Erythroblast (primary cell): ENCODE measurements at regions not wholly inside any gene's neighbourhood (a gene's known extent, or its start where the extent isn't known, plus 50 kb on each side); places are given as distances from the start of the nearest gene placed in this dataset.

Experiments used
- DNase-seq, 2 experiments: peaks; one replicate each; lab custom pipeline; 2025; lab: John Stamatoyannopoulos, UW
- GATA1 ChIP-seq: IDR thresholded peaks from 2 replicates; pipeline ENCODE4 v1.6.1; 2011; ENCODE audit warnings: low read depth, mild to moderate bottlenecking, control low read depth, low read length, moderate library complexity
- POLR2A ChIP-seq: IDR thresholded peaks from 2 replicates; pipeline ENCODE4 v1.6.1; 2011; ENCODE audit warnings: mild to moderate bottlenecking, low read length

DNA sequence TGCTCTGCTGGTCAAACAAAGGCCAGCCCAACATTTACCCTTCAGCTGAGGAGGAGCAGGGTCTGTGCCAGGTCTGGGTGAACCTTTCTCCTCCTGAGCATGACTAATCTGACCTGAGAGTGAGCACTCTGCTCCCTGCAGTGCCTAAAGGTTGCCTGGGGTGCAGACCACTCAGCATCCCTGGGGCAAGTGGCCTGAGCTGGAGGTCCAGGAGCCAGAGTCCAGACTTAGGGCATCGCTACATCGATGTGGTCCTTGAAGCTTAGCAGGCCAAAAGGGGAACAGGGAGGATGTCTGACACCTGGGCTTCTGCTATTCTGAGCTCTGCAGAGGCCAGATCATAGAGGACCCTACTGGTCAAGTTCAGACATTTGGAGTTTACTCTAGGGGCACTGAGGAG is 119.1 kb downstream of the FAM43A start:
- no peak for TF ChIP-seq GATA1
- TF ChIP-seq POLR2A = no peak
- DNase-seq = no peak

DNA sequence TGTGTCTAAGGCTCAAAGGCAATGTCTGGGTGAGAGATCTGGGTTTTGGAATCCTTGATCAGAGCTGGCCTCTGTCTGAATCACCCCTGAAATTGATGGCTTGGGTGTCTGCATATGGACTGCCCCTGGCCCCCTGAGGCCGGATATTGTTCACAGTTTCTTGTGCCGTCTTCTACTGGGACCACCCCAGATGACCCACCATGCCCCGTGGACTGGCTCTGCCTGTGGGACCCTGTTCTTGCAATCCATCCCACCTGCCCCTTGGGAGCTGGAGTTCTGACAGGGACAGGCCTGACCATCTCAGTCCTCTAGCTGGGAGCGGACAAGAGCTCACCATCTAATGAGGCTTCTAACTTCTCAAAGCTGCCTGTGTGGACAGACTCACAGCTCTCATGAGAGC is 119.9 kb downstream of the FAM43A start:
- TF ChIP-seq POLR2A = no peak
- TF ChIP-seq GATA1 = no peak
- DNase-seq = no peak

DNA sequence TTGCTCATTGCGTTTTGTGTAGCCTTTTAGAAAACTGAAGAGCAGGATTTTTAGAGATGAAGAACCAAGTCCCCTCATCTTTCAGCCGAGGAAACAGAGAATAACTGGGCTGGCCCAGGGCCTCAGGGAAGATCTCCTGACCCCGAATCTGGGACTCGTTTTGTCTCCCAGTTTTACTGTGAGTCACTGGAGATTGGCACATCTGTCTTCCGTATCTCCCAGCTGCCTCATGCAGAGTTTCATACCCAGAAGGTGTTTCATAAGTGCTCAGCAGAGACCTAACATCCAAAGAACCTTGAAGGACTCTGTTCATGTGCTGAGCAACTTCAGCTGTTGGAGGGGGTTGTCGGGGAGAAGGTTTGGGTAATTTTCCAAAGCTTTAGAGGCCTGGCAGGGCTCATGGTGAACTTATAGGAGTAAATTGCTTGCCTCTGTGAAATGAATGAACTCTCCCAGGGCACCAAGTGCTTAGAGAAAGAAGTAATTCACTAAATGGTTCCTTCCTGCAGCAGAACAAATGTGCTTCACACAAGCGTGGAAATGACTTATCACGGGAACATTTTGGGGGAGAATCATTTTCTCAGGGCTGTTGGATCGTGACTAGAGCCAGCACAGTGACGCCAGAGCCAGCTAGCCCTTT is 121.4 kb downstream of the FAM43A start:
- TF ChIP-seq GATA1 = no peak
- no peak for TF ChIP-seq POLR2A
- DNase-seq = no peak

DNA sequence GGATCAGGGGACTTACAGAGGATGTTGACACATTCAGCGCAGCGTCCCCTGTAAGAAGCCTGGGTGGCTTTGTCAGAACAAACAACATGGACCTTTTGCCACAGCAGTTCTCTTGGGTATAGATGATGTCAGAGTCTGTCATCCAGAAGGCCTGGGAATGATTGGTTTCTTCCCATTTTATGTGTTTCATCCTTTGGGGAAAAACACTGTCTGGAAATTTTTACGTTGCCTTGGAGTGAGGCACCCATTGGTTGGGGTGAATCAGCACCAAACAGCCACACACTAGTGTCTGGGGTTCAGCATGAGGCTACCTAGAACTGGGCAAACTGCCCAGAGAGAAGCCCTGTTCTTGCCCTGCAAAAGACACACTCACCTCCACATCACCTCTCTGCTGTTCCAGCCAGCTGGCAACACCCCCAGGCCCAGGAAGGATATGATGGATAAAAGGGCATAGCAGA is 123.0 kb downstream of the FAM43A start:
- no peak for DNase-seq
- no peak for TF ChIP-seq POLR2A
- TF ChIP-seq GATA1 = no peak

DNA sequence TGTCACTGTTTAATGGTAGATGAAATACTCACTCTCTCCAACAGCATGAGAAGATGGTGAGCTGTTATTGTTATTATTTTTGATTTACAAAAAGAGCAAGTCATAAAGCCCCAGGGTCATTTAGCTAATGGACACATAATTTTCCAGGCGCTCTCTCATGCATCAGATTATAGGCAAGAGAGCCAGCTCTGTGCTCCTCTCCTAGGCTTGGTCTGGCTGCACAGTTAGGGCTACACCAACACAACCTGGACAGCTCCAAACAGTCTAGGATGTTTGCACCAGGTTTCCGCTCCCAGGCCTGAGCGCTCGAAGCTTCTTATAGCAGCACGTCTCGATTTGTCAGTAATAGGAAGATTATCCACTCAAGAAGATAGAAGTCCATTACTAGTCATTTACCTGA is 123.7 kb downstream of the FAM43A start:
- no peak for DNase-seq
- TF ChIP-seq POLR2A (no peak), GATA1 (no peak)

DNA sequence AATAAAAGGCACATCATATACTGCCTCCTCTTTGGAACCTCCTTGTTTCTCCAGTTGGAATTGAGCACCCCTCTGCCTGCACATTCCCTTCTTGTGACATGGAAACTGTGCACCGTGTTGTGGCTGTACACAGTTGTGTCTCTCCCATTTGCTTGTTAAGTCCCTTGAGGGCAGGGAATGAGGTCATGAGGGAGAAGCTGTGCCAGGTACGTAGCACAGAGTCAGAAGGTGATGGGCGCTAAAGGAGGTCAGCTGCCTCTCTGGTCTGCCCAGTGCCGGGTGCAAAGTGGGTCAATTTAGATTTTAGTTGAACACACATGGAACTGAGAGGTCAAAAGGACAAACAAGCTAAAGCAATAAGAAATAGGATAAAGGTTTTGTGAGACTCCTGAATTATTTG is 124.4 kb downstream of the FAM43A start:
- DNase-seq = no peak
- no peak for TF ChIP-seq POLR2A
- no peak for TF ChIP-seq GATA1

DNA sequence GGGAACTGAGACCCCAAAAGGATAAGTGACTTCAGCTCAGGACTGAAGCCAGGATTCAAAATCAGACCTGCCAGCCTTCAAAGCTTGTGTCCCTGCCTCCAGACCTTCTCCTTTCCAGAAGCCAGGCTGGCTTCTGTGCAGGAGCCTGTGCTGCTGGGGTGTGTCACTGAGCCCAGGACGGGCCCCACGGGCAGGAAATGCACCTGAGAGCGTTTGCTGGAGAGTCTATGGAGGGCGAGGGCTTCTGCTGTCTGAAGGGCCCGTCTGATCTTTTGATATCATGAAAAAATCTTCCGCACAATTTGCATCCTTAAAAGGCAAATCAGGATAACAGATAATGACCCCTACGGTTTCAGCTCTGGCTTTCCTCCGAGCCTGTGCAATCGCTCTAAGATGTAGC is 125.4 kb downstream of the FAM43A start:
- TF ChIP-seq POLR2A = no peak
- TF ChIP-seq GATA1 = no peak
- DNase-seq = no peak

DNA sequence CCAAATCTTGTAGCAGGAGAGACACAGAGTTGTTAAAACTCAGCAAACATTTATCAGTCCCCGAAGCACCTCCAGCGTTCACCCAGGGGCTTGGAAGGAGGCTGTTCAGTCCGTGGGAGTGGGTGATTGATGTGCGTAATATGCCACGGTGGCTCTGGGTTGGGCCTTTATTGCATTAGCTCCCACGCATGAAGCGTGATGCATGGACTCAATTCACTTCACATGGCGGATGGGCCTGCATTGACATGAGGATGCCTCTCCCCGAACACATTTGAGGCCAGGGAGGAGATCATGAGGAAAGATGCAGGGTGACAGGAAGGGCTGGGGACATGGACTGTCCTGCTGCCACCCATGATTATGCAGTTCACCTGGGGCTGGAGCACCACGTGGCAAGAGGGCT is 126.5 kb downstream of the FAM43A start:
- no peak for TF ChIP-seq GATA1
- TF ChIP-seq POLR2A = no peak
- no peak for DNase-seq

DNA sequence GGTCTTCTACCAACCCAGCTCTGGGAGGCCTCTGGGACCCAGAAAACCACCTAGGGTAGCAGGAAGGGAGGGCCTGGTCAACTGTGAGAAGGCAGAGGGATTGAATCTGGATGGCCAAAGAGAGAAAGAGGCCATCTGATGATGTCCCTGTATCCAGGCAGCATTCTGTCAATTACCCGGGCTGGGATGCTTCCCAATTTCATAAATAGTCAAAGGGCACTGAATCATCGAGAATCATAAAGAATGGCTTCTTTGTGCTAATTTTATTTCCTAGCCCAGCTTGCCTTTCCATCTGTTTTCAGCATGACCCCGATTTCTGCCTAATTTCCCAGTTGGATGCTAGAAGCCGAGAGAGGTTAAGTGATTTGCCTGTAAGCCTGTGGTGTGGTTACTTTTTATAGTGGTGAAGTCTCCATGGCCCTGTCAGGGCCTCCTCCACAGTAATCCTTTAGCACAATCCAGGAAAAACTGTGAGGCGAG is 129.2 kb downstream of the FAM43A start:
- DNase-seq = no peak
- TF ChIP-seq POLR2A (no peak), GATA1 (no peak)

DNA sequence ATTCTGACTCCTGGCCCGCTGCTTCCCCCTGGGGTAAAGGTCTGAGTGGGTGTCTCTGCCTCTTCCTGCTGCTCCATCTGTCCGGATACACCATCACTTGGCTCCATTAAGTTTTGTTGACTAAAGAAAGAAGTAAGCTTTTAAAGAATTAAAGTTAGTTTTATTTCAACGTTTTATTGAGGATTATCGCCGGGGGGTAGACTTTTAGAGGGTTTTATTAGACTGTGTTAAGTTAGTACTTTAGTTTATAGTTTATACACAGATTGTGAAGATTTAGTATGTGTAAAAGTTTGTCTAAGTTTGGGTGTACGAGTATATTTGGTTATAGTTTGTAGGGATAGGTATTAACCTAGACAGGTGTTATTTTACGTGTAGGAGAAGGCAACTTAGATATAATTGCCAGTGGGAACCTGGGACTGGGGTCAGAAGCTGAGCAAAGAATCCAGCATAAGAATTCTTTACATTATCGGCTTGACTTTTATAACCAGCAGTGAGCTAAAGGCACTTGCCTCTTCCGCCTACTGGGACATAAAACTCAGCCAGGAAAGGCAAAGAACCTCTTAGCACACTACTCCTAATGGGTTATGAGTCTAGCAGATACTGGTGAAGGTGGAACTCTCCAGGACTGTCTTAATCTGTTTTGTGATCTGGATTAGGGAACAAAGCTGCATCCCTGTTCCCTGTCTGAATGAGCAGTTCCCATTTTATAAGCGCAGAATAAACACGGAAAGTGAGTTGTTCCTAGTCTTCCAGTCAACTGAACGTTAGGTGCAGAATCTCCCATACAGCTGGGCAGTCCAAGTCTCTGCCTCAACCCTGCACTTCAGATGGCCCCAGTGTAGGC is 131.3 kb downstream of the FAM43A start:
- no peak for DNase-seq
- TF ChIP-seq POLR2A (no peak), GATA1 (no peak)

DNA sequence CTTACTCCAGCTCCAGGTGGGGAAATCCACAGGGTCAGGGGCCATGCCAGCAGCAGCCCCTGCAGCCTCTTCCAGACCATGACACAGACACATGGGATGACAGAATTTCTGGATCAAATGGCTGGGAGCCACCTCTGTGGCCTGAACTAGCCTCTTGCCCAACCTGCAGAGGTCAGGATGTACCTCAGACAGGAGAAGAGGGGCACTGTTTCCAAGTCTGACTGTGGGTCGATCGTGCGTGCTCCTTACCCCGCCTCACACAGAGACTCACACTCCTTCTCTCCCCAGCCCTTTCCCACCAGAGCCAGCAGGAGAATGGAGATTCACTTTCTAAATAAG is 131.9 kb downstream of the FAM43A start:
- TF ChIP-seq GATA1 (no peak), POLR2A (no peak)
- DNase-seq = no peak

DNA sequence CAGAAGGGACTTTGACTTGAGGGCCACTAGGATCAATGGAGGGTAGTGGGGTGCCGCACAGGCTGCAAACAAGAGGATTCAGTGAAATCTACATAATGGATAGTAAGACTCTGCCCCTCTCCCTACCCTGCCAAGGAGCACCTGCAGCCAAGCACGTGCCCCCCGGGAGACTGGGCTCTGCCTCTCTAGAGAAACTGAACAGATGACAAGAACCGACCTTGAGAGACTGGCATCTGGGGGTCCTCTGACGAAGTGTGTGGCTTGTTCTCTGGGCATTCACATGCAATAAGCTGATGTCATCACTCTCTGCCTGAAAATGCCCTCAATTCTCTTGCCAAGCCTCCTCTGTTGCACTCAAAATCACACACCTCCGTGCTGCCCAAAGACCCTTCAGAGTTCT is 132.3 kb downstream of the FAM43A start:
- TF ChIP-seq POLR2A = no peak
- TF ChIP-seq GATA1 = no peak
- DNase-seq = no peak

DNA sequence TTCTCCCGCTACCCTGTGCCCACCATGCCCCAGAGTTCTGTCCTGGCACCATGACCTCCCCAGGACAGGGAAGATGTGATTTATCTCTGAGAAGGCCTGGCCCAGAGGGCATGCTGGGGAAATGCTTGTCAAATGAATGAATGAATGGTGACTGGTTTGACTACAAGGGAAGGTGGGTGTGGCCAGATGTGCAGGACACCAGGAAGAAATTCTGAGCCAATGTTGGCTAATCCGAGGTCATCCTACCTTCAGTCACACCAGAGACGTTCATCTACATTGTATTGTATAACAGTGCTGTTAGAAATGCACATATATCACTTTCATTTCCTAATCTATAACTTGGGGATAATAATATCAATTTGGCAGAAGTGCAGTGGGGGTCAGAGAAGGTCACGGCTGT is 138.4 kb downstream of the FAM43A start:
- TF ChIP-seq POLR2A (no peak), GATA1 (no peak)
- DNase-seq = no peak

DNA sequence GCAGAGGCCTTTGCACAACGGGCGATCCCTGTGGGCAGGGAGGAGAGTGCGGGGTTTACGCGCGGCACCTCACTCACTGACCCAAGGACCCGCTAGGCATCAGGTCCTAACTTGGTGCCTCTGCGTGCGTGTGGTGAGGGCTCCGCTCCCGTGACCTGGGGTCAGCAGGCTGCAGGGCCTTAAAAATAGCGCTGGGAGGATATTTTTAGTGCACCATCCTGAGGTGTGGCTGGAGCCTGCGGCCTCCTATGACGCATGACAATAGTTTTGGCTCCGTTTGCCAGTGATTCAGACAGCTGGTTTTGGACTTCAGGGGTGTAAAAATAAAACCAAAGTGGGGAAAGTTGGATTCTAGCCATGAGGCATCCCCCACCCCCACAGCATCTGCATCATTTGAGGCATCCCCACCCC is 139.0 kb downstream of the FAM43A start:
- no peak for DNase-seq
- TF ChIP-seq POLR2A (no peak), GATA1 (no peak)
